Small intestine (tissue), 7 donors: ENCODE measurements at regions not wholly inside any gene's neighbourhood (a gene's known extent, or its start where the extent isn't known, plus 50 kb on each side); places are given as distances from the start of the nearest gene placed in this dataset.

Source experiments
- DNase-seq, 2 donors: peaks; one replicate each; pipeline versions ENCODE4 v3.0.0 to v3.0.0-alpha.2; 2013
- FAIRE-seq: peaks from 2 replicates; lab custom pipeline; 2012; peaks lifted over from hg19 to GRCh38; lab: Jason Lieb, UNC
- H3K27ac ChIP-seq, 3 donors: one replicate each; pipeline ENCODE4 v1.5.1; 2013; ENCODE audit warnings: low read length in 2 of 3, mild to moderate bottlenecking in 2 of 3, control low read depth in 1 of 3, inconsistent platforms in 1 of 3, low read depth in 1 of 3, moderate library complexity in 1 of 3
- H3K27me3 ChIP-seq, 3 donors: one replicate each; pipeline ENCODE4 v1.6.1; 2013; ENCODE audit warnings: low read length in 3 of 3, inconsistent platforms in 1 of 3; ENCODE audit not compliant: control insufficient read depth in 3 of 3, insufficient read depth in 3 of 3
- H3K36me3 ChIP-seq, 3 donors: one replicate each; pipeline ENCODE4 v1.6.1; 2013; ENCODE audit warnings: low read length in 3 of 3, inconsistent platforms in 1 of 3, low read depth in 1 of 3, mild to moderate bottlenecking in 1 of 3, moderate library complexity in 1 of 3; ENCODE audit not compliant: control insufficient read depth in 3 of 3, insufficient read depth in 2 of 3
- H3K4me1 ChIP-seq, 3 donors: one replicate each; pipeline ENCODE4 v1.6.1; 2013; ENCODE audit warnings: low read length in 2 of 3, inconsistent platforms in 1 of 3, low read depth in 1 of 3, mild to moderate bottlenecking in 1 of 3, moderate library complexity in 1 of 3; ENCODE audit not compliant: control insufficient read depth in 3 of 3, insufficient read depth in 2 of 3
- H3K4me3 ChIP-seq, 3 donors: one replicate each; pipeline ENCODE4 v1.5.1; 2013; ENCODE audit warnings: low read length in 3 of 3, control low read depth in 1 of 3, inconsistent platforms in 1 of 3, low read depth in 1 of 3, mild to moderate bottlenecking in 1 of 3, moderate library complexity in 1 of 3
- H3K9me3 ChIP-seq, 2 donors: one replicate each; pipeline ENCODE4 v1.6.1; 2013; ENCODE audit warnings: low read depth in 1 of 2, low read length in 1 of 2; ENCODE audit not compliant: control insufficient read depth in 2 of 2, insufficient read depth in 1 of 2
- WGBS, 3 donors: extraction: QIAGEN DNeasy Blood & Tissue Kit; methylation state at CpG; one replicate each; pipeline ENCODE4 v1.1.7; 2013; 5-methylcytosine and 5-hydroxymethylcytosine counted together
- donor health status: healthy with polysubstance abuse.
- donor health status: control.
- donor health status: control.
- donor health status: Bipolar disorder and iron deficiency.
- donor health status: healthy.

DNA sequence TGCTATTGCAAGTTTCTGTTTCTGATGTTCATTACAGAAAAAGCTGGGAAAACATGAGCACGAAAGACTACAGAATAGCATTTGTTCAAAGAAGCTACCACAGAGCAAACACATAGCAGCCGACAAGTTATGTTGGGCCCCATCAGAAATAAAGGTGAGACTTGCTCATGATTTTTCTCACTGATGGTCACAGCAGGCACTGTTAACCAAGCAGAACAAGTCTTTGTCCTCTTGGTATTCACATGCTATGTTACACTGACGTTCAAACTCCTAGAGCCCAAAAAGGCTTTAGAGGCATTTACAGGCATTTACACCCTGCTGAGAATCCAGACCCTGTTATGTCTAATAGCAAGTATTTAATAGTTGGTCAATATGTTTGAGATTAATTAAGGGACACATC is 235.0 kb upstream of the HNMT start:
- no peak for FAIRE-seq
- 49 to 71% (median 61%) methylated on average over 3 of the region's 3 CpGs for WGBS, 3 donors
- no peaks in the 10 kb centered on the region for H3K4me1 ChIP-seq

DNA sequence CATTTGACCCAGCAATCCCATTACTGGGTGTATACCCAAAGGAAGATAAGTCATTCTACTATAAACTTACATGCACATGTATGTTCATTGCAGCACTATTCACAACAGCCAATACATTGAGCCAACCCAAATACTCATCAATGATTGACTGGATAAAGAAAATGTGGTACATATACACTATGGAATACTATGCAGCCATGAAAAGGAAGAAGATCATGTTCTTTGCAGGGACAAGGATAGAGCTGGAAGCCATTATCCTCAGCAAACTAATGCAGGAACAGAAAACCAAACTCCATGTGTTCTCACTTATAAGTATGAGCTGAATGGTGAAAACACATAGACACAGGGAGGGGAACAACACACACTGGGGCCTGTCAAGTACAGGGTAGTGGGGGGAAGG is 226.7 kb upstream of the HNMT start:
- Histone ChIP-seq H3K9me3 (peaks cover 0 to 3% of the 10 kb centered on the region in 2 donors), H3K36me3 (no peaks in the 10 kb centered on the region), H3K27ac (no peak overlapping the region), H3K4me3 (no peak overlapping the region), H3K4me1 (no peaks in the 10 kb centered on the region), H3K27me3 (no peaks in the 10 kb centered on the region)
- DNase-seq (no peak), FAIRE-seq (no peak)

More for the DNA sequence above, 235.0 kb upstream of the HNMT start:
- no peaks in the 10 kb centered on the region for H3K9me3 ChIP-seq
- H3K36me3 ChIP-seq = no peaks in the 10 kb centered on the region
- H3K27me3 ChIP-seq = no peaks in the 10 kb centered on the region
- DNase-seq = no peak
- H3K4me3 ChIP-seq = no peak overlapping the region
- no peak overlapping the region for H3K27ac ChIP-seq

DNA sequence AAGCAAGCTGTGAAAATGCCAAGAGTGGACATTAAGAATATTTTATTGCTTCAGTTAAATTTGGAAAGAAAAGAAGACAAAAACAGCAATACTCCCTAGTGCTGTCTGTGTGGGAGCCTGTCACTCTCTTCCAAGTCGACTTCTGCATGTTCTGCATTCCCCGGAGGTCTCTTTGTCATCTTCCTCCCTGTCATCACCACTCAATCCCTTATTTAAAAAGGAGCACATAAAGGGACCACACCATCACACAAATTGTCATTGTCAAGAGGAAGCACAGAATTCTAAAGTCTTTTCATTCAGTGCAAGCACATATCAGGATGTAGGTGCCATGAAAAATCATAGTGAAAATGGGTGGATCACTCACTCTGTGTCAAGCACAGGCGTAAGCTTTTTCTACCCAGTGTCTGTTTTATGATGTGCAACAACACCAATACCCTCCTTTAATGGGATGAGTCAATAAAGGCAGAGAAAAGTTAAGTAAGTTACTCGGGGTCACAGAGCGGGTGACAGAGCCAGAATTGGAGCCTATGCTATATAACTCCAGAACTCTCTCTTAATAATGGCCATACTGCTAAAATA is 222.4 kb upstream of the HNMT start:
- no peaks in the 10 kb centered on the region for H3K27me3 ChIP-seq
- H3K9me3 ChIP-seq = no peaks in the 10 kb centered on the region
- FAIRE-seq (no peak), DNase-seq (no peak)
- 51 to 75% (median 74%) methylated on average over 5 of the region's 5 CpGs for WGBS, 3 donors
- H3K27ac ChIP-seq = no peak overlapping the region
- no peaks in the 10 kb centered on the region for H3K4me1 ChIP-seq
- no peaks in the 10 kb centered on the region for H3K36me3 ChIP-seq
- no peak overlapping the region for H3K4me3 ChIP-seq

DNA sequence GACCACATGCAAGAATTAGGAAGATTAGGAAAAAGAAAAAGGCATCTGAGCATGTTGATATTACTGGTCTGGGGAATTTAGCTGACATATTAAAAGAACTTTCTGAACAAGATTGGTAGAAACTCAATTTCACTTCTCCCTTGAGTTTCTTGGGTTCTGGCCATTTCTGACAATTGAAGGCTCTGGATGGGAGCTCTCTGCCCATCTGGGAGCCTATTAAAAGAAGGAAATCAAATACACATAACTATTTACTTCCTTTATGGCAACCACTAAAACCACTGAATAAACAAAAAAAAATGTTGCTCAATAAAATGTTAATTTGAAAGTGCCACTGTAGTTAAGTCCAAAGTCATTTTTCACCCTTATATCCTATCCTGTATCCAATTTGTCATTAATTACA is 216.8 kb upstream of the HNMT start:
- Histone ChIP-seq H3K4me3 (no peak overlapping the region), H3K27me3 (no peaks in the 10 kb centered on the region), H3K27ac (no peak overlapping the region), H3K36me3 (no peaks in the 10 kb centered on the region), H3K9me3 (no peaks in the 10 kb centered on the region), H3K4me1 (no peaks in the 10 kb centered on the region)
- no peak for FAIRE-seq
- DNase-seq = no peak

DNA sequence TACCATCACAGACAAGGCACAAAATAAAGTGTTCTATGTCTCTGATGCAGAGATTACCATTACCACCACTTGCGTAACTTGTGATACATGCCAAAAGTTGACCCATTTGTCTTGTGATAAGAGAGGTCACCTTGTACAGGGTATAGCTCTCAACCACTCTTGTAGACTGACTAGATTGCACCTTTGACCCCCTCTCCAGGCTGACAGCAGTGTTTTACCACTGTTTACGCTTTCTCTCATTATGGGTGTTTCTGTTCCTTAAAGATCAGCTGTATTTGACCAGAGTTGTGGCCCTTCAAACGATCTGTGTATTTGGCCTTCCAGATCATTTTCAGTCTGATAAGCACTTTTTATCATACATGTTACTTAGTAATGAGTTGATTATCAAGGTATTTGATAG is 215.7 kb upstream of the HNMT start:
- H3K4me1 ChIP-seq = no peaks in the 10 kb centered on the region
- H3K9me3 ChIP-seq = no peaks in the 10 kb centered on the region
- H3K36me3 ChIP-seq = no peaks in the 10 kb centered on the region
- 27 to 55% (median 48%) methylated on average over 3 of the region's 3 CpGs for WGBS, 3 donors
- no peak for FAIRE-seq
- no peak overlapping the region for H3K27ac ChIP-seq
- H3K27me3 ChIP-seq = no peaks in the 10 kb centered on the region
- no peak for DNase-seq
- no peak overlapping the region for H3K4me3 ChIP-seq

DNA sequence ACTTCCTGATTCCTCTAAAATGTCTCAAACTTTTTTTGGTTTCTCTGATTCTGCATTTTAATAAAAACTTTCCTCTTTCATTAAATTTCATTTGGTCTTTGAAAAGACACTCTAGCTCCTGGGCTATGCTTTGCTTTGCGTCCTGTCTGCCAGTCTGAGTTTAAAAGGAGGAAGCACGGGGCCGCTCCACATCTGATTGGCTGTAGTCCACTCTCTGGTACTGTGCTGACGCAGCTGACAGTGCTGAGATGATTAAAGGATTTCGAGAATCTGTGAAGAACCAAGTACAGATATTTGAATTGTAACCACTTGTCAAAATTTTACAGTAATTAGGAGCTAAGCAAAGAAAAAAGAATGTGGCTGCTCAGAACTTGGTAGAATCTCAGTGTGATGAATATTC is 199.6 kb upstream of the HNMT start:
- Histone ChIP-seq H3K27me3 (no peaks in the 10 kb centered on the region), H3K27ac (no peak overlapping the region), H3K4me3 (no peak overlapping the region), H3K36me3 (no peaks in the 10 kb centered on the region), H3K9me3 (no peaks in the 10 kb centered on the region), H3K4me1 (no peaks in the 10 kb centered on the region)
- WGBS, 3 donors = 50 to 51% (median 50%) methylated on average over 5 of the region's 5 CpGs
- no peak for DNase-seq
- FAIRE-seq = no peak

DNA sequence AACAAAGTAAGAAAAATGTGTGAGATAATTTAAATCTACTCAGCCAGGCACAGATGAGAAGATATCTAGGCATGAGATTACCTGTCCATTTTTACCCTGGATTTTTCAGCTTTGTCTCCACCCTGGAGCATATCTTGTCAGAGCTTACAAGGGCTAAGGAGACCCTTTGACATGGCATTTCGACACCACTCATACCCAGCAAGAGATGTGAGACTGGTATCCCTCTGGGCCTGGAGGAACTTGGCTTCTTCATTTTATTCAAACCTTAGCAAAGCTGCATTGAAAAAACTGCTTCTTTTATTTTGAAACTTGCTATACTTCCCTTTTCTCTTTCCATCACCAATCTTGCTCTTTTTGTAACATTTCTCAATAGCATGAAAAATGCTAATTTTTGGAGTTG is 194.9 kb upstream of the HNMT start:
- H3K36me3 ChIP-seq = no peaks in the 10 kb centered on the region
- FAIRE-seq (no peak), DNase-seq (no peak)
- H3K4me1 ChIP-seq = no peaks in the 10 kb centered on the region
- H3K27ac ChIP-seq = no peak overlapping the region
- no peaks in the 10 kb centered on the region for H3K27me3 ChIP-seq
- WGBS, 3 donors = 17 to 64% (median 37%) methylated on average over 1 of the region's 1 CpG
- H3K4me3 ChIP-seq = no peak overlapping the region
- H3K9me3 ChIP-seq = no peaks in the 10 kb centered on the region

DNA sequence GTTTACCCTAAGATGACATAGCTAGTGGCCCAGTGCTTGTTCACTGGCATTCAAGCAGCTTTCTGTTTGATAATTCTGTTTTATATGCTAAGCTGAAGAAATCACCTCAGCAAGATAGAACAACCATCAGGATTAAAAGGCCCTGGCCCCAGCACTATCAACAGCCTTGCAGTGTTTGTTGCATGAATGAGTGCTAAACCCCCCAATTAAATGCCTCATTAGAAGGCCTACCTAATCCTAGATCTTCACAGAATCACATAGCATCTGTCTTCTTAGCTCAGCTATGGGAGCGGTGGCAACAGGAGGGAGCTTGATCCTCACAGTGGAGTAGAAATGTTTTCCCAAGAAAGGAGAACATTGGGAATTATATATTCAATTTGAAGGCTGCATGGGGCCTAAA is 194.1 kb upstream of the HNMT start:
- DNase-seq (no peak), FAIRE-seq (no peak)
- no peak overlapping the region for H3K4me3 ChIP-seq
- no peaks in the 10 kb centered on the region for H3K4me1 ChIP-seq
- 88 to 96% (median 94%) methylated on average over 1 of the region's 1 CpG for WGBS, 3 donors
- H3K36me3 ChIP-seq = no peaks in the 10 kb centered on the region
- no peaks in the 10 kb centered on the region for H3K9me3 ChIP-seq
- no peak overlapping the region for H3K27ac ChIP-seq
- H3K27me3 ChIP-seq = no peaks in the 10 kb centered on the region

DNA sequence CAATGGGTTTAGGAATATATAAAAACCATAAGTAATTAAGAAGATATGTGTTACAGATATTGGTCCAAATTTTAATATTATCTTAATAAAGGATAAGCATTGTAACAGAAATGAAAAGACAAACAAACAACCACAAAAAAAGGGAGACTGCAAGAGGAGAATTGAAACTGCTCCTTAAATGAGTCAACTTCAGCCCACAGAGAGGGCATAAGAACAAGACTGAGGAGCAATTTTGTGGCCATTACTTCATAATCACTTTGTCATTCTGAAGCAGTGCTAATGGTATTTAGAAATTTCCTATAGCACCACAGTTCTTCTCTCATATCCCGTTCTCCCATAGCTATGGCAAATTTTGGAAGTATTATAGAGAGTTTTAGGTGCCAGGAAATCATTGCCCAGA is 193.2 kb upstream of the HNMT start:
- Histone ChIP-seq H3K27me3 (no peaks in the 10 kb centered on the region), H3K27ac (no peak overlapping the region), H3K4me1 (no peaks in the 10 kb centered on the region), H3K36me3 (no peaks in the 10 kb centered on the region), H3K4me3 (no peak overlapping the region), H3K9me3 (no peaks in the 10 kb centered on the region)
- FAIRE-seq = no peak
- no peak for DNase-seq
- WGBS, 3 donors = 73 to 79% (median 73%) methylated on average over 1 of the region's 1 CpG
